Epidermal melanocyte (primary cell): ENCODE measurements at regions not wholly inside any gene's neighbourhood (a gene's known extent, or its start where the extent isn't known, plus 50 kb on each side); places are given as distances from the start of the nearest gene placed in this dataset.

Source experiments
- DNase-seq: peaks from one replicate; pipeline ENCODE4 v3.0.0; 2011; ENCODE audit warnings: low spot score; ENCODE audit not compliant: insufficient read length

GRCh38 chr15:38672273-38672672 lies 107.7 kb upstream of the RASGRP1 start:
- no peak for DNase-seq

- no peak for DNase-seq
Measured at GRCh38 chr15:38672814-38673670, 108.4 kb upstream of the RASGRP1 start.

DNA sequence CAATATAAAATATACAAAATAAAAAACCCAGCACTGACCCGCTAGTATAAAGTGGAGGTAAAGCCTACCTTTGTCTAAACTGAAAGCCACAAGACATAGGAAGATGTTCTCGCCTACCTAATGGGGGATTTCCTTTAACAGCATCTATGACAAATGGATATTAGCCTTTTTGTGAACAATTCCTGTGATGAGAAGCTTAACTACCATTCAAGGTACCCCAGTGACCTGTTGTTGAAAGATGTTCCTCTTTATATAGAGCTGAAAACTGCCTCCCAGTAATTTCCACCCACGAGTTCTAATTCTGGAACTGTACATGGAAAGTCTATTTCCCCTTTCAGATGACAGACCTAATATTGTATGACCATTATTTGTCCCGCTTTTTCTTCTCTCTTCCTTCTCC lies 109.8 kb upstream of the RASGRP1 start:
- no peak for DNase-seq

DNA sequence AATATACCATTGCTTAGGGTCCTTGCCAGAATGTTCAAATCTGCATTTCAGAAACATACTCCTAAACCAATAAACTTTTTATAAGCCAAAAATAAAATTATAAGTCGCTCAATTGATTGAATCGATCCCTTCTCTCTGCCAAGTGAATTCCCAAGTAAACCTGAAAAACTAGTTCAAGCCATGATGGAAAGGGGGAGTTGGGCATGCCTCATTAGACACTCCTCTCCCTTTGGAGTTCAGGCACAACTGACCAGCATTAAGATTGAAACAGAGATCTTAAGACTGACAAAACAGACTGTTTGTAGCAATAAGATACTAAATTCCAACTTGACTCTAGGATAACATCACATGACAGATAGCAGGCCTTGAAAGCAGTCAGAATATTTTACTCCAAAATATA lies 113.7 kb upstream of the RASGRP1 start:
- no peak for DNase-seq

GRCh38 chr15:38680775-38681174 lies 116.2 kb upstream of the RASGRP1 start:
- DNase-seq: no peak

- DNase-seq: no peak
Measured at GRCh38 chr15:38682363-38682762, 117.7 kb upstream of the RASGRP1 start.

DNA sequence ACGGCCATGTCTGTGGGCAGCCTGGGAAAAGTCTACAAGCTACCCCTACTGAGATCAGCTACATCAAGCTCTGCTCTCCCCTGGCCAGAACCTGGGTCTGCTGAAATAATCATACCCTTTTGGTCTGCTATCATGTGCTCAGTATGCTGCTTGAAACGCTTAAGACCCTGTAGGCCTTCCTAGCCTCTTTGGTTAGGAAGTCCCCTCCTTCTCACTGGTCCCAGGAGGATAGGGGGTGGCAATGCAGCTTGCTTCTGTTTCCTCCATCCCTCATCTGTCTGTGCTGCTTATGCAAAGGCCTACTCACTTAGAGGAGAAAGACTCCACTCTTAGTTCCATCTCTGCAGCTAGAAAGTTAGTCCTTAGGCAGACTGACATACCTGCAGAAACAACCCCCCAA lies 118.2 kb upstream of the RASGRP1 start:
- DNase-seq: no peak

- no peak for DNase-seq
Measured at GRCh38 chr15:38683382-38684242, 119.0 kb upstream of the RASGRP1 start.

DNA sequence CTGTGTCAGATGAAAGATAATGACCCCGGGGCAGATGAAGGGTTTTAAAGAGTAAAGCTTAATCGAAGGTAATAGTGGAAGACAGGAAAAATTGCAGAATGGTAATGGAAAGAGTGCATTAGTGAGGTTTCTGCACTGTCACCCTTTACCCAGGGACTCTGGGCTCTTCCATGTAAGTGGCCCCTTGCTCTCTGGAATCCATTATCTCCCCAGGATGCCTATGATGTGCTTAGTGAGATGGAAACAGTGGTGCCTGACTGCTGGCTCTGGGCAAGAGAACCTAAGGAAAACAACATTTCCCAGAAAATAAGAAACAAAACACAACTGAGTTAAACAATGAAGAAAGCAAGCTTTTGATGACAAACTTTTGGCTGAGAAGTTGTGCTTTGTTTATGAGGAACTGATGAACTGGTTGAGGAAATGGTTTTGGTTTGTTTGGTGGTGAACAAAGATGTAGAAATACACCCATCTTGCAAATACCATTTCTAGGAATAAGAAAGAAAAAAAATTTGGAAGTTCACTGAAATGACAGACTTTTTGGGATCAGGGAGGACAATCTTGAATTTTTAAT lies 119.9 kb upstream of the RASGRP1 start:
- no peak for DNase-seq

DNA sequence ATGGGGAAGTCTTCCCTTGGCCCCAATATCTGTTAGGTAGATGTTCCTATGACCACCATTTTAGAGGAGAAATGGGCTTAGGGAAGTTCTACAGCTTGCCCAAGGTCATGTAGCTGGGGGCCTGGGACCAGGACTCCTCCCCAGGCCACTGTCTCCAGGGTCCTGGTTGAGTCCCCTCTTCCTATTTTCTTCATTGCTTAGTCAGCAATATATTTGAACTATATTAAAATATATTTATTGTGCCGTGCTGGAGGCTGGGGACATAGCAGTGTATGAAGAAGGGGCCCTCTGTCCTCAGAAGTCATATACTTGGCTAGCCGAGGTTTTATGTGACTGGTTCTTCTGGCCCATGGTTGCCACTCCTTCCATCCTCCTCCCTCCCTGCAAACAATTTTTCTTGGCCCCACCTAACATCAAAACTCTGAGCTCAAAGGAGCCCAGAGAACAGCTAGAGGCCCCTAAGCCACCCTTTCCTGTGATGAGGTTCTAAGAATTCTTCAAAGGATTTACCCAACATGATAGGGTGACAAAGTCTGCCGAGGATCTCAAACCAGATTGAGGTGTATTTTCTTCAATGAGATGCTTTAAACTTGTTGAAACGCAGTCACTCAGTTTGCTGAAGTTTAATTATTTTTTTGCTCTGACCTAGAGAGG lies 121.2 kb upstream of the RASGRP1 start:
- DNase-seq: no peak

DNA sequence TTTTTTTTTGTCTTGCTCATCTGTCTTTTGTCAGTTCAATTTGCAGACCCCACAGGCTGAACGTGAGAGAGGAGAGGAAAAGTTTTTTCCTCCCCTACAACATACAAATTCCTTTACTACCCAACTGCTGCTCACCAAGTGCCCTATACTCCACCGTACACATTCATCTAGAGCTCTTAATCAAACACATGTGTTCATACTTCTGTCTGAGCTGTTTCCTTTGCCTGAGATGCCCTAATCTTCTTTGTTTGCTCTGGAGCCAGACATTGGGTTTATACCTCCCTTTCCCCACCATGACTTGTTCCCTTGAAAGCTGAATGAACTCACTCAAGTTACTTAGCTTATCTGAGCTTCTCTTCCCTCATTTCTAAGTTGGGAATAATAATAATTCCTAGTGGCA lies 122.7 kb upstream of the RASGRP1 start:
- DNase-seq: no peak

- no peak for DNase-seq
Measured at GRCh38 chr15:38687775-38688495, 123.3 kb upstream of the RASGRP1 start.

GRCh38 chr15:38688761-38689160 lies 124.1 kb upstream of the RASGRP1 start:
- DNase-seq: no peak

GRCh38 chr15:38689522-38689921 lies 124.9 kb upstream of the RASGRP1 start:
- DNase-seq: no peak

- no peak for DNase-seq
Measured at GRCh38 chr15:38690216-38690615, 125.6 kb upstream of the RASGRP1 start.

GRCh38 chr15:38690719-38691332 lies 126.2 kb upstream of the RASGRP1 start:
- DNase-seq: no peak

DNA sequence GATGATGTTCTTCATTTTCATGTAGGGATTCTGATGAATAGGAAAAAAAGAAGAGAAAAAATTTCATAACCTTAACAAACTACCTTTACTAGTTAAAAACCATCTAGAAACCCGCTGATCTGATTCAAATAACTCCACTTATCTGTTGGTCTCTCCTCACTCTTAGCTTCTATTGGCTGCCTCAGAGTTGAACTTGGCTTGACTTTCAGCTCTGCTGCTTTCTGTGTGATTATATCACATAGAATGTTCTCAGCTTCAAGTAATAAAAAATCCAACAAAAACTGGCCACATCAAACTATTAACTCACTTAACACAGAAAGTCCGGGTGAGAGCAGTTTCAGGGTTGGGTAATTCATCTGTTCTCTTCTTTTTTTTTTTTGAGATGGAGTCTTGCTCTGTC lies 126.8 kb upstream of the RASGRP1 start:
- no peak for DNase-seq

DNA sequence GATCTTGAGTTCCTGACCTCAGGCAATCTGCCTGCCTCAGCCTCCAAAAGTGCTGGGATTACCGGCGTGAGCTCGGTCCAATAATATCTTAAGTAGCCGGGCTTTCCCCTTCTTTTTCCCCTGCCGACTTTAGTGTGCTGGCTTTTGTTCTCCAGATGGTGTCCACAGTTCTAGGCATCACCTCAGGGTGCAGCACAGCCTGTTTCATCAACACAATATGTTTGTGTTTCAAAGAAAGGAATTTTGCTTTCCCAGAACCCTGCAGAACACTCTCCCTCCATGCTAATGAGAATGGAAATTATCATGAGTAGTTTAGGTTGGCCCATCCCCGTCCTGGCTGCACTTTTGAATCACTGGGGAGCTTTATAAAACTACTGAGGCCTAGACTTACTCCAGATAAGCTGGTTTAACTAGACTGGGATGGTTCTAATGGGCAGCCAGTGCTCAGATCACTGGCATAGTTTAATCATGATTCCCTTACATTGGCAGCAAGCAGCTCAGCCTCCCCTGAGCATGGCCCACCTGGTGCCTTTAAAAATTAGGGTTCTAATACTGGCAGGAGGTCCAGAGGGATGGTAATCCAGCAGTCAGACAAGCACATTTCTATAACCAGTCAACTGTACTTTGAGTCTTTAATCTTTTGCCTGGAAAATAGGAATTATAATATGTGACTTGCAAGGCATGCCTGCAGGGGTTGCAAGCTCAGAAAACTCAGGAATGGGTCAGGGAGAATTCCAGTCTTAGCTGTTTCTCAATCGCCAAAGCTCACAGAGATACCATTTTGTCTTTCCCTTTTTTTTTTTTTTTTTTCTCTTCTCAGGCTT lies 127.6 kb upstream of the RASGRP1 start:
- DNase-seq: no peak

- DNase-seq: no peak
Measured at GRCh38 chr15:38692789-38693062, 128.1 kb upstream of the RASGRP1 start.
